ENCODE measurements at regions not wholly inside any gene's neighbourhood (a gene's known extent, or its start where the extent isn't known, plus 50 kb on each side); places are given as distances from the start of the nearest gene placed in this dataset.

DNA sequence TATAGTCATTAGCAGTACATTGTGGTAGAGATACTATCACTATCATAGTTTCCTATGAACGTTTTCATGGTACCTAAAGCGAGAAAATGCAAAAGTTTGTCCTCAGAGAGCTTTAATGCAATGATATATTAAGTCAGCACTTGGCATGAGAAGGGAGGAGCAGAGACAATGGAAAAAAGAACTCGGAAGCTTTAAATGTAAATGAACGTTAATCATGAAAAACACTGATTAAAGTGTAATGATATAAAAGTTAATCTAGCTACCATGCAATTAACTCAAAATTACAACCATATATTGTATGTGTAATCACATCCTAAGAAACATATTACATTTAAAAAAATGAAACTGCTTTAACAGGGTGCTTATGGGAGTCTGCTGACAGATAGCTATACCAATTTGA lies 282.7 kb downstream of the HDGFL1 start:
- H3K36me3 Mint-ChIP-seq (ENCODE audit: low read depth) = peaks cover 3% of the 10 kb centered on the region
- no peak overlapping the region for H3K27ac Mint-ChIP-seq (ENCODE audit: unreplicated experiment)
- TF ChIP-seq, protein P1, sequence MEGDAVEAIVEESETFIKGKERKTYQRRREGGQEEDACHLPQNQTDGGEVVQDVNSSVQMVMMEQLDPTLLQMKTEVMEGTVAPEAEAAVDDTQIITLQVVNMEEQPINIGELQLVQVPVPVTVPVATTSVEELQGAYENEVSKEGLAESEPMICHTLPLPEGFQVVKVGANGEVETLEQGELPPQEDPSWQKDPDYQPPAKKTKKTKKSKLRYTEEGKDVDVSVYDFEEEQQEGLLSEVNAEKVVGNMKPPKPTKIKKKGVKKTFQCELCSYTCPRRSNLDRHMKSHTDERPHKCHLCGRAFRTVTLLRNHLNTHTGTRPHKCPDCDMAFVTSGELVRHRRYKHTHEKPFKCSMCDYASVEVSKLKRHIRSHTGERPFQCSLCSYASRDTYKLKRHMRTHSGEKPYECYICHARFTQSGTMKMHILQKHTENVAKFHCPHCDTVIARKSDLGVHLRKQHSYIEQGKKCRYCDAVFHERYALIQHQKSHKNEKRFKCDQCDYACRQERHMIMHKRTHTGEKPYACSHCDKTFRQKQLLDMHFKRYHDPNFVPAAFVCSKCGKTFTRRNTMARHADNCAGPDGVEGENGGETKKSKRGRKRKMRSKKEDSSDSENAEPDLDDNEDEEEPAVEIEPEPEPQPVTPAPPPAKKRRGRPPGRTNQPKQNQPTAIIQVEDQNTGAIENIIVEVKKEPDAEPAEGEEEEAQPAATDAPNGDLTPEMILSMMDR (conservative IDR thresholded peaks at IDR 0.05) = no peak
- no peaks in the 10 kb centered on the region for H3K27me3 Mint-ChIP-seq (ENCODE audit: low read depth)
- H3K9me3 Mint-ChIP-seq = no peaks in the 10 kb centered on the region
- H3K4me1 Mint-ChIP-seq = no peaks in the 10 kb centered on the region
- H3K4me3 Mint-ChIP-seq = no peak overlapping the region
- DNase-seq (ENCODE audit: low read depth, low spot score) = no peak

DNA sequence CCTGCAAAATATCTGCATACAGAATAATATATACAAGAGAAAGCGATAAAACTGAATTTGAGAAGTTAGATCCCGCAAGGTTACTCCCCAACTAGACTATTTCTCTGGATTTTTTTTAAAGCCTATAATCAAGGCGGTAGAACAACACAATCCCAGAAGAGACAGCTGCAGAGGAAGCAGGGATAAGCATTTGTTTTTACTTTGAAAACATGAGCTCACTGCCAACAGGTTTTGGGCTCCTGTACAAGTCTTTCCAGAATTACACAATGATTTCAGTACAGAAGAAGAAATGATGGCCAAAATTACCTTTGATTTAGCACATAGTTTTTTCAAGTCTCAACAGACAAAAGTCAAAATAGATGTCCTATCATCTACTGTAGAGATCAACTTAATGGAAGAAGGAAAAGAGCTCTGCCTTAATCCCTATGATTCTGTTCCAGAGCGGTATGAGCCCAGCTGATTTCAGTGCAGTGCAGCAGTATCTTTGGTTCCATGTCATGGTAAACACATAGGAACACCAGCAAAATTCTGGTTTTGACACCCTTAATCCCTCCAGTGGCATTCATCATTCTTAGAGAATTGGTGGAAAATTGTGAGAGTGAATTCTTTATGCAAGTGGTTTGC lies 304.3 kb downstream of the HDGFL1 start:
- no peak for DNase-seq (ENCODE audit: low read depth, low spot score)
- H3K36me3 Mint-ChIP-seq (ENCODE audit: low read depth) = peaks cover 11% of the 10 kb centered on the region
- TF ChIP-seq, protein P1 (conservative IDR thresholded peaks at IDR 0.05) = no peak
- H3K27me3 Mint-ChIP-seq (ENCODE audit: low read depth) = no peaks in the 10 kb centered on the region
- peaks cover 16% of the 10 kb centered on the region for H3K4me1 Mint-ChIP-seq
- no peak overlapping the region for H3K4me3 Mint-ChIP-seq
- H3K27ac Mint-ChIP-seq (ENCODE audit: unreplicated experiment) = no peak overlapping the region
- peaks cover 17% of the 10 kb centered on the region for H3K9me3 Mint-ChIP-seq

DNA sequence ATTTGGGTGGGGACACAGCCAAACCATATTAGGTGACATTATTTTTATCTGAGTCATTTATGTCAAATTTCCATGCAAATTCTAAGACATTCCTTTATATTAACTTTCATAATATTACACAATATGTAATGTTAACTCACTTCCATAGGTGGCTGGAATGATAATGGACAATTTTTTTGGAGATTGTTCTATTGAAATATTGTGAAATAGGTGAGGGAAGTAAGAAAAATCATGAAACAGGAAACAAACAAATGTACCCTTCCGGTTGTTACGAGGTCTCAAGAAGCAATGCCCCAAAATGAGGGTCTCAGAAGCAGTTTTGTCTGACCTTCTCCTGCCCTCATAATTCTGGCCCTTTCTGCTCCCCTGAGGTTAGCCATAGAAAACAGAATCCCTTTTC lies 306.5 kb downstream of the HDGFL1 start:
- Mint-ChIP-seq H3K4me3 (no peak overlapping the region), H3K27ac (ENCODE audit: unreplicated experiment) (no peak overlapping the region), H3K4me1 (peaks cover 28% of the 10 kb centered on the region), H3K36me3 (ENCODE audit: low read depth) (peaks cover 11% of the 10 kb centered on the region), H3K9me3 (peaks cover 12% of the 10 kb centered on the region), H3K27me3 (ENCODE audit: low read depth) (no peaks in the 10 kb centered on the region)
- no peak for DNase-seq (ENCODE audit: low read depth, low spot score)
- TF ChIP-seq, protein P1 (conservative IDR thresholded peaks at IDR 0.05) = no peak

DNA sequence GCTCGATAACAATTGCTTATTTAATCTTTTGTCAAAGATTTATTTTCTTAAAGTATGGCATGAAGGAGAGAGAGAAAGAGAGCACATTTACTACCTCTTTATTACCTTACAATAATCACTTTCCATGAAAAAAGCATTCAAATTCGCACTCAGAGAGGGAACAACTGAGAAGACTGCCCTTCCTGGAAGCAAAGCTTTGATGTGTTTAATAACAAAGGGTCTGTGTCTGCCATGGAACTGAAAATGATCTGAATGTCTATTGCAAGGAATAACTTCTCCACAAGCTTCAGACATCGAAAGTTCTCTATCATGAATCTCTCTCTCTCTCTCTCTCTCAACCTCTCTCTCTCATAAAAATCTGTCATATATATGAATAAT lies 308.9 kb downstream of the HDGFL1 start:
- Mint-ChIP-seq H3K9me3 (peaks cover 7% of the 10 kb centered on the region), H3K4me1 (peaks cover 51% of the 10 kb centered on the region), H3K36me3 (ENCODE audit: low read depth) (peaks cover 5% of the 10 kb centered on the region), H3K4me3 (no peak overlapping the region), H3K27me3 (ENCODE audit: low read depth) (no peaks in the 10 kb centered on the region), H3K27ac (ENCODE audit: unreplicated experiment) (no peak overlapping the region)
- TF ChIP-seq, protein P1 (conservative IDR thresholded peaks at IDR 0.05) = no peak
- DNase-seq (ENCODE audit: low read depth, low spot score) = no peak

DNA sequence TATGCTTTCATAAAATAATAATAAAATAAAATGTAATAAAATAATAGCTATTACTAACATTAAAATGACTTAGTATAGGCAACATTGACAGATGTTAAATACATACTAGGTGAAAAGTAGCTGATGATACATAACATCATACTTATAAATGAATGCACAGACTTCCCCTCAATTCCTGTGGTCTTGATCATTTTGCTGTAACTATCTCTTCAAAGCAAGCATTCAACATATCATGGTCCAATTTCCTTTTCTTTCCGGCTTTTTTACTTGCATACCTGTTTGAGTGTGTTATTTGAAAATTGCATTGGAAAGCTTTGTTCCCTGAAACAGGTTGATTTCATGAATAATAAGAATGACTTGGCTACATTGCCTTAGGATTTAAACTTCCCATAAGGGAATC lies 309.3 kb downstream of the HDGFL1 start:
- H3K27ac Mint-ChIP-seq (ENCODE audit: unreplicated experiment) = no peak overlapping the region
- no peak for DNase-seq (ENCODE audit: low read depth, low spot score)
- peaks cover 3% of the 10 kb centered on the region for H3K9me3 Mint-ChIP-seq
- H3K36me3 Mint-ChIP-seq (ENCODE audit: low read depth) = peaks cover 5% of the 10 kb centered on the region
- no peaks in the 10 kb centered on the region for H3K27me3 Mint-ChIP-seq (ENCODE audit: low read depth)
- peaks cover 53% of the 10 kb centered on the region for H3K4me1 Mint-ChIP-seq
- TF ChIP-seq, protein P1 (conservative IDR thresholded peaks at IDR 0.05) = no peak
- H3K4me3 Mint-ChIP-seq = no peak overlapping the region
